ENCODE measurements at regions not wholly inside any gene's neighbourhood (a gene's known extent, or its start where the extent isn't known, plus 50 kb on each side); places are given as distances from the start of the nearest gene placed in this dataset.

- TF ChIP-seq ZNF274 (IDR thresholded peaks at IDR 0.05; ENCODE audit: low read depth, low read length) (no peak), SUZ12 (IDR thresholded peaks at IDR 0.05; ENCODE audit: extremely low read depth, insufficient read depth, insufficient read length) (no peak)
Observed at GRCh38 chr3:102904629-102905028, 469.8 kb downstream of the ZPLD1 start.
